HepG2 (cell line): ENCODE measurements at regions not wholly inside any gene's neighbourhood (a gene's known extent, or its start where the extent isn't known, plus 50 kb on each side); places are given as distances from the start of the nearest gene placed in this dataset.

Experiments
- ATAC-seq: fragments of 200-7000 bp; cut with Tn5 transposase; 3 replicates; pipeline ENCODE4 v1.9.1; 2020; ENCODE audit warnings: mild to moderate bottlenecking, moderate library complexity
- BruUV-seq: library from RNA; stranded (reverse); fragments of 400-500 nt; replicated peaks from 2 replicates; lab custom pipeline; 2021; lab: Mats Ljungman, UMichigan
- CTCF ChIA-PET: fragments of 300-600 bp; formaldehyde crosslinking; extraction: SDS; loops from one replicate; lab custom pipeline; 2021; ENCODE audit warnings: low total read pairs, inconsistent platforms, low intra/inter-chr PET ratio; lab: Yijun Ruan, JAX
- POLR2A ChIA-PET: fragments of 350-600 bp; sonication (Branson Sonifier 250); formaldehyde crosslinking; loops from one replicate; lab custom pipeline; 2020; ENCODE audit warnings: antibody characterized with exemption, inconsistent platforms; lab: Yijun Ruan, JAX
- DNase-seq: peaks from one replicate; pipeline ENCODE4 v3.0.0-alpha.2; 2015; ENCODE audit warnings: low spot score
- FAIRE-seq: peaks from 3 replicates; lab custom pipeline; 2011; peaks lifted over from hg19 to GRCh38; lab: Jason Lieb, UNC
- H2AFZ ChIP-seq: one replicate; pipeline ENCODE4 v1.6.1; 2011; ENCODE audit warnings: low read length, inconsistent platforms
- H3K27ac ChIP-seq: fragments of 300-600 bp; 3 replicates; pipeline ENCODE4 v1.8.0; 2011; ENCODE audit warnings: mixed run types, mild to moderate bottlenecking, mixed read lengths, low read length, inconsistent platforms; ENCODE audit not compliant: insufficient read depth; ENCODE audit errors: extremely low read length
- H3K27me3 ChIP-seq, 2 experiments: fragments of 200-600 bp in 1 of 2; 2 replicates in 1 of 2; 3 replicates in 1 of 2; pipeline versions ENCODE4 v1.6.0 to v1.8.0; 2011; ENCODE audit warnings: low read length in 2 of 2, mild to moderate bottlenecking in 2 of 2, moderate library complexity in 2 of 2, inconsistent platforms in 1 of 2; ENCODE audit not compliant: insufficient read depth in 2 of 2, control insufficient read depth in 1 of 2
- H3K36me3 ChIP-seq, 2 experiments: fragments of 200-600 bp in 1 of 2; replicated peaks in 1 of 2; 2 replicates in 1 of 2; 3 replicates in 1 of 2; pipeline versions ENCODE4 v1.5.1 to v1.8.0; 2011; ENCODE audit warnings: low read length in 2 of 2, inconsistent platforms in 1 of 2; ENCODE audit not compliant: insufficient read depth in 2 of 2, control insufficient read depth in 1 of 2
- H3K4me1 ChIP-seq: 2 replicates; pipeline ENCODE4 v1.5.1; 2012; ENCODE audit warnings: low read length, inconsistent platforms; ENCODE audit not compliant: insufficient read depth
- H3K4me2 ChIP-seq: 2 replicates; pipeline ENCODE4 v1.6.0; 2011; ENCODE audit warnings: low read depth, low read length, inconsistent platforms
- H3K4me3 ChIP-seq, 3 experiments: fragments of 200-600 bp in 1 of 3; sonication (generic), shearing (Covaris generic) in 1 of 3; replicated peaks in 1 of 3; 2 replicates each; pipeline ENCODE4 v1.5.1; 2011 to 2016; ENCODE audit warnings: low read length in 3 of 3, inconsistent platforms in 2 of 3, low read depth in 2 of 3, mild to moderate bottlenecking in 2 of 3, control low read depth in 1 of 3, mixed read lengths in 1 of 3; ENCODE audit not compliant: insufficient read depth in 1 of 3
- H3K79me2 ChIP-seq: one replicate; pipeline ENCODE4 v1.6.1; 2011; ENCODE audit warnings: low read length, inconsistent platforms; ENCODE audit not compliant: insufficient read depth
- H3K9ac ChIP-seq: 2 replicates; pipeline ENCODE4 v1.6.0; 2011; ENCODE audit warnings: mild to moderate bottlenecking, low read depth, low read length, inconsistent platforms; ENCODE audit not compliant: insufficient read depth
- H3K9me3 ChIP-seq: 2 replicates; pipeline ENCODE4 v1.5.1; 2012; ENCODE audit warnings: mild to moderate bottlenecking, low read length
- H4K20me1 ChIP-seq: 2 replicates; pipeline ENCODE4 v1.6.0; 2011; ENCODE audit warnings: inconsistent platforms, mild to moderate bottlenecking, low read length, moderate library complexity; ENCODE audit not compliant: insufficient read depth
- AKNA ChIP-seq: sonication (generic); formaldehyde crosslinking; IDR thresholded peaks from 2 replicates; pipeline ENCODE4 v1.4.0; 2020; ENCODE audit warnings: missing genetic modification reagents, borderline replicate concordance
- ATF5 ChIP-seq: sonication (generic); formaldehyde crosslinking; IDR thresholded peaks from 2 replicates; pipeline ENCODE4 v1.4.0; 2020; ENCODE audit warnings: mild to moderate bottlenecking, low read depth, missing genetic modification reagents
- CENPX ChIP-seq: sonication (generic); formaldehyde crosslinking; IDR thresholded peaks from 2 replicates; pipeline ENCODE4 v1.9.0; 2021; ENCODE audit warnings: mild to moderate bottlenecking, missing genetic modification reagents, moderate library complexity
- LBX2 ChIP-seq: sonication (generic); formaldehyde crosslinking; IDR thresholded peaks from 2 replicates; pipeline ENCODE4 v1.5.0; 2020; ENCODE audit warnings: missing genetic modification reagents, mild to moderate bottlenecking, borderline replicate concordance
- NFAT5 ChIP-seq: sonication (generic); formaldehyde crosslinking; IDR thresholded peaks from 2 replicates; pipeline ENCODE4 v1.4.0; 2020; ENCODE audit warnings: missing genetic modification reagents
- SOX5 ChIP-seq: IDR thresholded peaks from 2 replicates; pipeline ENCODE4 v1.6.1; 2016; ENCODE audit warnings: borderline replicate concordance
- TFDP2 ChIP-seq: sonication (generic); formaldehyde crosslinking; IDR thresholded peaks from 2 replicates; pipeline ENCODE4 v1.4.0; 2020; ENCODE audit warnings: missing genetic modification reagents
- ZFP41 ChIP-seq: sonication (generic); formaldehyde crosslinking; IDR thresholded peaks from 2 replicates; pipeline ENCODE4 v1.4.0; 2020; ENCODE audit warnings: mild to moderate bottlenecking, missing genetic modification reagents, borderline replicate concordance
- ZNF235 ChIP-seq: sonication (generic); formaldehyde crosslinking; IDR thresholded peaks from 2 replicates; pipeline ENCODE4 v1.8.1; 2023; ENCODE audit warnings: mild to moderate bottlenecking, missing genetic modification reagents, borderline replicate concordance
- ZSCAN20 ChIP-seq: sonication (generic); formaldehyde crosslinking; IDR thresholded peaks from 2 replicates; pipeline ENCODE4 v1.4.0; 2020; ENCODE audit warnings: missing genetic modification reagents, mild to moderate bottlenecking, borderline replicate concordance
- WGBS: methylation state at CpG from one replicate; pipeline ENCODE4 v1.1.6; 2017; ENCODE audit warnings: low lambda C conversion rate; 5-methylcytosine and 5-hydroxymethylcytosine counted together
- in situ Hi-C: cut with HindIII; loops from 2 replicates; pipeline ENCODE4 v1.10.0; 2017; ENCODE audit warnings: low pct_unique_long_range_greater_than_20kb; ENCODE audit not compliant: extremely low pct_ligation_motif_present
- intact Hi-C: fragments of 100-400 bp; cut with micrococcal nuclease; formaldehyde crosslinking; loops from one replicate; pipeline ENCODE4 v1.10.0; 2022; ENCODE audit not compliant: unreplicated experiment

- TF ChIP-seq LBX2 (CRISPR knock-in tag), result no peak
- no peak for TF ChIP-seq SOX5 (CRISPR knock-in tag)
- TF ChIP-seq TFDP2 (CRISPR knock-in tag), result no peak
- TF ChIP-seq ZNF235, result no peak
- TF ChIP-seq, all 625 proteins: peak for 0
Observed at GRCh38 chr15:26143221-26143620, 280.1 kb upstream of the ATP10A start (continued).

- POLR2A ChIA-PET, result no interaction called here
- TF ChIP-seq CENPX (CRISPR knock-in tag) (no peak), ZFP41 (CRISPR knock-in tag) (no peak), NFAT5 (CRISPR knock-in tag) (no peak), ZSCAN20 (CRISPR knock-in tag) (no peak), AKNA (CRISPR knock-in tag) (no peak), ATF5 (CRISPR knock-in tag) (no peak)
Observed at GRCh38 chr15:26134812-26135211, 271.7 kb upstream of the ATP10A start.

More at GRCh38 chr15:26134812-26135211, 271.7 kb upstream of the ATP10A start:
- H4K20me1 ChIP-seq, result no peaks in the 10 kb centered on the region
- no peak overlapping the region for H3K27ac ChIP-seq
- H3K9me3 ChIP-seq, result no peaks in the 10 kb centered on the region
- H3K9ac ChIP-seq, result no peak overlapping the region
- WGBS, result 23% methylated on average over 11 of the region's 11 CpGs
- H3K79me2 ChIP-seq, result no peaks in the 10 kb centered on the region
- no peak overlapping the region for H3K4me2 ChIP-seq
- intact Hi-C loops, result no loop called here
- ATAC-seq (no peak), FAIRE-seq (no peak), DNase-seq (no peak)
- H3K4me1 ChIP-seq, result no peaks in the 10 kb centered on the region
- in situ Hi-C loops, result no loop called here
- H3K36me3 ChIP-seq, result no peaks in the 10 kb centered on the region
- H3K4me3 ChIP-seq, result no peak overlapping the region
- no peaks in the 10 kb centered on the region for H3K27me3 ChIP-seq
- no peak overlapping the region for H2AFZ ChIP-seq
- CTCF ChIA-PET, result no interaction called here
- BruUV-seq, result no TSS peak
